GM20431 (cell line): ENCODE measurements at regions not wholly inside any gene's neighbourhood (a gene's known extent, or its start where the extent isn't known, plus 50 kb on each side); places are given as distances from the start of the nearest gene placed in this dataset.

ENCODE experiments used
- in situ Hi-C: fragments of 300-500 bp; cut with MseI, MboI; formaldehyde crosslinking; loops from one replicate; pipeline ENCODE4 v1.15.0; 2020; ENCODE audit warnings: low sequenced_read_pairs; ENCODE audit not compliant: unreplicated experiment

GRCh38 chr4:85243857-85244256 is 231.1 kb upstream of the ARHGAP24 start:
- in situ Hi-C loops: no loop called here

- in situ Hi-C loops: no loop called here
These were observed 230.3 kb upstream of the ARHGAP24 start for GRCh38 chr4:85244638-85245037.

- in situ Hi-C loops: no loop called here
These were observed 228.9 kb upstream of the ARHGAP24 start for GRCh38 chr4:85246055-85246454.

GRCh38 chr4:85250852-85251251 is 224.1 kb upstream of the ARHGAP24 start:
- in situ Hi-C loops: no loop called here

- in situ Hi-C loops: no loop called here
These were observed 217.1 kb upstream of the ARHGAP24 start for GRCh38 chr4:85257817-85258370.

GRCh38 chr4:85260064-85260463 is 214.9 kb upstream of the ARHGAP24 start:
- in situ Hi-C loops: no loop called here

GRCh38 chr4:85265234-85265633 is 209.7 kb upstream of the ARHGAP24 start:
- in situ Hi-C loops: no loop called here

- in situ Hi-C loops: no loop called here
These were observed 206.8 kb upstream of the ARHGAP24 start for GRCh38 chr4:85268188-85268587.

GRCh38 chr4:85268961-85269360 is 206.0 kb upstream of the ARHGAP24 start:
- in situ Hi-C loops: no loop called here

- in situ Hi-C loops: no loop called here
These were observed 200.0 kb upstream of the ARHGAP24 start for GRCh38 chr4:85274955-85275354.

- in situ Hi-C loops: no loop called here
These were observed 194.0 kb upstream of the ARHGAP24 start for GRCh38 chr4:85280963-85281362.

GRCh38 chr4:85291226-85291625 is 183.7 kb upstream of the ARHGAP24 start:
- in situ Hi-C loops: no loop called here

- in situ Hi-C loops: no loop called here
These were observed 176.9 kb upstream of the ARHGAP24 start for GRCh38 chr4:85298037-85298436.

GRCh38 chr4:85302193-85302736 is 172.7 kb upstream of the ARHGAP24 start:
- in situ Hi-C loops: no loop called here

GRCh38 chr4:85302756-85303155 is 172.2 kb upstream of the ARHGAP24 start:
- in situ Hi-C loops: no loop called here

- in situ Hi-C loops: no loop called here
These were observed 156.5 kb upstream of the ARHGAP24 start for GRCh38 chr4:85318415-85318814.

GRCh38 chr4:85358831-85359230 is 116.1 kb upstream of the ARHGAP24 start:
- in situ Hi-C loops: no loop called here

GRCh38 chr4:85362550-85362949 is 112.4 kb upstream of the ARHGAP24 start:
- in situ Hi-C loops: no loop called here

GRCh38 chr4:85367815-85368214 is 107.1 kb upstream of the ARHGAP24 start:
- in situ Hi-C loops: no loop called here

- in situ Hi-C loops: no loop called here
These were observed 106.7 kb upstream of the ARHGAP24 start for GRCh38 chr4:85368240-85368639.

GRCh38 chr4:85368932-85369331 is 106.0 kb upstream of the ARHGAP24 start:
- in situ Hi-C loops: no loop called here

- in situ Hi-C loops: no loop called here
These were observed 105.1 kb upstream of the ARHGAP24 start for GRCh38 chr4:85369703-85370380.
